ENCODE measurements at regions not wholly inside any gene's neighbourhood (a gene's known extent, or its start where the extent isn't known, plus 50 kb on each side); places are given as distances from the start of the nearest gene placed in this dataset.

GRCh38 chr22:48560836-48561235 is 1266.8 kb downstream of the BRD1 start:
- DNase-seq (ENCODE audit: low spot score), result no peak

DNA sequence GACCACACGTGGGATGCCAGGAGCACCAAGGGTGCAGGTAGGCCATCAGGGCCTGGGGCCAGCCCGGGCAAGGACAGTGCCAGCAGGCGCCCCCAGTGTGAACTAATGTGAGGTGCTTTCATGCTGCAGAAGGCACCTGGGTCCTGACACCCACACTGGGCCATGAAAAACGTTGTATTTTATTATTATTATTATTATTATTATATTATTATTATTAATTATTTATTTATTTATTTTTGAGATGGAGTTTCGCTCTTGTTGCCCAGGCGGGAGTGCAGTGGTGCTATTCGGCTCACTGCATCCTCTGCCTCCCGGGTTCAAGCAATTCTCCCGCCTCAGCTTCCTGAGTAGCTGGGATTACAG is 1267.3 kb downstream of the BRD1 start:
- no peak for DNase-seq (ENCODE audit: low spot score)

DNA sequence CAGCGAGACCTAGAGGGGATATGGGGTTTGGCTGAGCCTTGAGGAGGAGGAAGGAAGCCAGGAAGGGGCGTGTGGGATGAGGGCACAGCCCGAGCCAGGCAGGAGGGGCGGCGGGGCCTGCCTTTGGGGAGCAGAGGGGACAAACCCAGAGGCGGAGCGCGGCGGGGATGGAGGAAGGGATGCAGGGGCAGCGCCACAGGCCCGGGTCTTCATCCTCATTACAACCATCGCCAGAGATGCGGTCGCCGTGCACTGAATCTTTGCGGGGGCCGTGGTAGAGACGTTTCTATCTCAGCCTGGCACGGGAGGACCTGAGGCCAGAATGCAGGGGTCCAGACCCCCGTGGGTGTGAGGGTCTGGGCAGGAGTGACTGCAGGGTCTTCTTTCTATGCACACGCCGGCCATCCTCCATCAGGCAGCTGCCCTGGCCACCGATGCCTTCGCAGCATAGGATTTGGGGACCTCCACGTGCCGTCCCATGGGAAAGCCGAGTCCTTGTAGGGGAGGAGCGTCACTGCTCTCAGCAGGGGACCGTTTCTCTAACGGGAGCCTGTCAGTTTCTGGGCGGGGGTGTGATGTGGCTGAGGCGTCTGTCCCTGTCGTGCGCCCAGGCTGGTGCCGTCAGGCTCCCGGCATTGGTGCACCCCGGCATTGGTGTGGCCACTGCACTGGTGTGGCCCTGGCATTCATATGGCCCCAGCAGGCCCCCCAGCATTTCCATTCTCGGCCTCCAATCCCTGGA is 1267.9 kb downstream of the BRD1 start:
- DNase-seq (ENCODE audit: low spot score), result no peak

DNA sequence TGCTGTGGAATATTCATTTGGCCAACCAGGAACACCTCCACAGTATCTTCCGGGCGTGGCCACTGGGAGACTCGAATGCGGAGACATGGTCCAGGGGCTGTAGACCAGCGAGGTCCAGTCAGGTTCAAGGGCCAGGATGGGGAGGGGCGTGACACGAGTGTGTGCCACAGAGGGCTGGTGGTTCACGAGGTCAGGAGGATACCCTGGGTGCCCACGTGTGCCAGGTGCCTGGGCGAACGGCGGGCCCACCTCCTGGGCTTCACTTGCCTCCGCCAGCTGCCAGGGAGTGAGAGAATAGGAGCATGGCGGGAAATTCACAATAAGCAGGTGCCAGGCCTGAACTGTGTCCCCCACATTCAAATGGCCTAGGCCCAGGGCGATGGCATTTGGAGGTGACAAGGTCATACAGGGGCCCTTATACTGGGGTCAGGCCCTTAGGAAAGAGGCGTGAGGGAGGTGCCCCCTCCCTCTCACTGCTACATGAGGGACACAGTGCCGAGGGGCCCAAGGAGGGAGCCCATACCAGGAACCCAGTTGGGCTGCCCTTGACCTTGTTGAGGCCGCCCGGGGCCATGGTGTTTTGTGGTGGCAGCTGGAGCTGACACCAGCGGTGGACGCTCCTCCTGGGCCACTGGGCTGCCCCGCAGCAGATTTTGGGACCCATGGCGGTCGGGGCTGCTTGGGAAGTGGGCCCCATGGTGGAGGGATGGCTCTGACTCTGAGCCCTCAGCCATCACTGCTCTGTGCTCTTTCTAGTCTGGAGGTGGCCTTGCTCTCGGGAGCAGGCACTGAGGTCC is 1268.9 kb downstream of the BRD1 start:
- DNase-seq (ENCODE audit: low spot score), result no peak

DNA sequence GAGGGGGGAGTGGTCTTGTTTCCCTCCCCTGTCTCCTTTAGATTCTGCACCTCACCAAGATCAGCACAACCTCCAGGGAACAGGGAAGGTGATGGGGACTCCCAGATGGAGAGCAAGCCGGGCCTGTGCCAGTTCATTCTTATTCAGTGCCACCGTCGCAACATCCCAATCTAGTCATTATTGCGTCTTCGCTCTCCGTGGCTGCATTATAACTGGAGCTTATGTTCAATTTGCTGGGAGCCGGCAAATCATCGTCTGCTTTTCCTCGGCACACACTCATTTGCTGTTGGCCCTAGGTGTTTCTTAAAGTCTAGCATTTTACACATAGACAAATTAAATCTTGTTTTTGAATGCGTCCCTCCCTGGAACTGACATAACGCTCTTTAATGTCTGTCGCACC is 1269.7 kb downstream of the BRD1 start:
- no peak for DNase-seq (ENCODE audit: low spot score)

- DNase-seq (ENCODE audit: low spot score), result no peak
Measured at GRCh38 chr22:48557473-48557872, 1270.2 kb downstream of the BRD1 start.

GRCh38 chr22:48556751-48557150 is 1270.9 kb downstream of the BRD1 start:
- no peak for DNase-seq (ENCODE audit: low spot score)

DNA sequence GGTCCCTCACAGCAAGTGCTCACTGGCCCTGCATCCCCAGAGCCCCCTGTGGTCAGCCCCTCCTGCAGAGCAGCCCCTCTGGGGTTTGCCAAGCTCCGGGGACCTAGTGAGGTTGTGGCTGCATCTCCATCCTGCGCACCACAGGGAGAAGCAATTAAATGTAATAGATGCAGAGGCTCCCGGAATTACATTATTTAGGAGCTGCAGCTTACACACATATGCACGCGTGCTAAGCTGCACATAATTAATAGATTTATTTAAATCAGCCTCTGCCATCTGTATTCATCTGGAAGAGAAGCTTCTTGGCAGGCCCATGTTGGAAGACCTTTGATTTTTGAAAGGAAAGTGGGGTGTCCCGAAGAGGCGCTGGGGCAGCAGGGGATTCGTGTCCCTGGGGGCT is 1271.5 kb downstream of the BRD1 start:
- no peak for DNase-seq (ENCODE audit: low spot score)

- DNase-seq (ENCODE audit: low spot score), result no peak
Measured at GRCh38 chr22:48555606-48556005, 1272.1 kb downstream of the BRD1 start.

DNA sequence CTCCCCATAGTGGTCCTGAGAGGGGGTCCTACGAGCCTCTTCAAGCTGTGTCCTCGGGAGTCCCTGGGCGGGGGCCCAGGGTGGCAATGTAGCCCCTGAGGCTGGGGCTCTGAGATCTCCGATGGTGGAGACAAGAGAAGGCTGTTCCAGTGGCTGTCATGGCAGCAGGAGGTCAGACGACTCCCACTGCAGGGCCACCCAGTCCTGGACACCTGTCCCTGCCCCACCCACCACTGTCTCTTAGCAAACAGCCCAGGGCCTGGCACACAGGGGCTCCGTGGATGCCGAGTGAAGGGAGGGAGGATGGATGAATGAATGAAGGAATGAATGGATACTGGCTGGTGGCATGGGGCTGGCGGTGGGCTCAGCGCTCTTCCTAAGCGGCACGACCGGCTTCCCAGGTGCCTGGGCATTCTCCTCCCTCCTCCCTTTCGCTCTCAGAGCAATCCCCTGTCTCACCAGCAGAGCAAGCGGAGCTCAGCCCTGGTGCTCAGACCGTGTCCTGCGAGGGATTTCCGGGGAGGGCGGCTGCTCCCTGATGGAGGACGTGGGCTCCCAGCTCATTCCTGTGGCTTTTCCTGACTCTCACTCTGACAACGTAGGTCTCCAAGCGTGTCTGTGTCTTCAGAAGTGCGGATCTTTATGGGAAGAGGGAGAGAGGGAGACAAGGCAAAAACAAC is 1272.6 kb downstream of the BRD1 start:
- DNase-seq (ENCODE audit: low spot score), result peak; percentile 55

GRCh38 chr22:48553694-48554308 is 1273.9 kb downstream of the BRD1 start:
- DNase-seq (ENCODE audit: low spot score), result no peak

DNA sequence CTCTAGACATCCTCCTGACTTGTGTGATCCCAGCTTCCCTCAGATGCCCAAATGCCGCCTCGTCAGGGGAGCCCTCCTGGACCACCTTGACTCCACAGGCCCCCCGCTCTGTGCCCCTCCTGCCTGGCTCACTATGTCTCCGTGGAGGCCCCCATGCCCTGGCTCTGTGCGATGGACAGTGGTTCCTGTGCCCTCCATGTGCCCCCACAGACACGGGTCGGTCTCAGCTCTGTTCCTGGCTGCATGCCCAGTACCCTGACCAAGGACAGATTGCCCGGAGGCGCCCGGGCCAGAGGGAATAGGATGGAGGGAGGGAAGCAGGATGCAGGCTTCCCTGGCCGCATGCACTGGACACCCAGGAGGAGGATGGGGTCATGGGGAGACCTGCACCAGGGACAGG is 1274.6 kb downstream of the BRD1 start:
- DNase-seq (ENCODE audit: low spot score), result no peak

GRCh38 chr22:48551716-48552268 is 1275.9 kb downstream of the BRD1 start:
- no peak for DNase-seq (ENCODE audit: low spot score)

DNA sequence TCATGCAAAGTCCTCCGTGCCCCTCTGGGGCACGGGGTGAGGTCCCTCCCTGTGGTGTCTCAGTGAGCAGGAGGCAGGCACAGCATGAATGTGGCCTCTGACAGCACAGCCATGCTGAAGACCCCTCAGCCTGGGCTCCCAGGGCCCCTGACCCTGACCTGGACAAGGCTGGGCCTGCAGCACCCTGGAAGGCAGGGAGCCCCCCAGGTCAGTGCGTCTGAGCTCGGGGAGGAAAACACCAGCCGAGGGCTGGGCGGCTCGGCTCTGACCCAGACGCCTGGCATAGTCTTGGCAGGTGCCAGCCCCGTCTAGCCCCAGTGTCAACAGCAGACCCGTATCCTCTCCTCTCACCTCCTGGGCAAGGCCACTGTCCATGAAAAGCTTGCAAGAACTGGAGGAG is 1276.6 kb downstream of the BRD1 start:
- DNase-seq (ENCODE audit: low spot score), result no peak

- no peak for DNase-seq (ENCODE audit: low spot score)
Measured at GRCh38 chr22:48548391-48548790, 1279.3 kb downstream of the BRD1 start.

- DNase-seq (ENCODE audit: low spot score), result no peak
Measured at GRCh38 chr22:48547971-48548370, 1279.7 kb downstream of the BRD1 start.

DNA sequence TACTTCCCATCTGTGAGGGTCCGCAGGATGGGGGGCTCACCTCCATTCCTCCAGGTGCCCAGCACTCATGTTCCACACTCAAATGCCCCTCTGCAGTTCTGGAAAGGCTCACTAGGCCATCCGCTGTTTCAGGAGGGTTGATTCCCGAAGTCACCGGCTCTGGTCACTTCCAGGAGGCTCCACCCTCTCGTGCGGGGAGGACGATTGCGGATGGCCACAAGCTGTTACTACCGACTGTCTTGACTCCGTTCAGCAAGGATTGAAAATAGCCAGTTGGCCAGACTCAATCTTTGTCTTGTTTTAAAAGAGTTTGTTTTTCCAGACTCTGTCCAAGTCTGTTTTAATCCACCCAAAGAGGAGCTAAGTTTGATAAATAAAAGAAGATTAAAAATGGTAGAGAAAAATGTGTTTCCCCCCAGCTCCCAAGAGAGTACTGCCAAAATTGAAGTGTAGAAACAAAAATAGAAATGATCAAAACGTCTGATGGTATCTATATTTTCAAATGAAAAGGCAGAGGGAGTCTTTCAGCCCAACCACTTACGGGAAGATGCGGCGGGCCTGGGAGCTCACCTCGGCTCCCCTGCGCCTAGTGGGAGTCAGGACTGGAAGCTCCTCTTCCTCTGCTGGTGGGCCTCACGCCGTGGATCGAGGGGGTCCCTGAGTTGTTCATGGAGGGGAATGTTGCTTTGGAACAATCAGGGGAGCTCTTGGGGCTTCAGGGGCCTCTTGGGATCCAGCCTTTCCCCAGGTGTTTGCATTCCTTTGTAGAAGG is 1280.8 kb downstream of the BRD1 start:
- no peak for DNase-seq (ENCODE audit: low spot score)

GRCh38 chr22:48545987-48546386 is 1281.7 kb downstream of the BRD1 start:
- DNase-seq (ENCODE audit: low spot score), result no peak

DNA sequence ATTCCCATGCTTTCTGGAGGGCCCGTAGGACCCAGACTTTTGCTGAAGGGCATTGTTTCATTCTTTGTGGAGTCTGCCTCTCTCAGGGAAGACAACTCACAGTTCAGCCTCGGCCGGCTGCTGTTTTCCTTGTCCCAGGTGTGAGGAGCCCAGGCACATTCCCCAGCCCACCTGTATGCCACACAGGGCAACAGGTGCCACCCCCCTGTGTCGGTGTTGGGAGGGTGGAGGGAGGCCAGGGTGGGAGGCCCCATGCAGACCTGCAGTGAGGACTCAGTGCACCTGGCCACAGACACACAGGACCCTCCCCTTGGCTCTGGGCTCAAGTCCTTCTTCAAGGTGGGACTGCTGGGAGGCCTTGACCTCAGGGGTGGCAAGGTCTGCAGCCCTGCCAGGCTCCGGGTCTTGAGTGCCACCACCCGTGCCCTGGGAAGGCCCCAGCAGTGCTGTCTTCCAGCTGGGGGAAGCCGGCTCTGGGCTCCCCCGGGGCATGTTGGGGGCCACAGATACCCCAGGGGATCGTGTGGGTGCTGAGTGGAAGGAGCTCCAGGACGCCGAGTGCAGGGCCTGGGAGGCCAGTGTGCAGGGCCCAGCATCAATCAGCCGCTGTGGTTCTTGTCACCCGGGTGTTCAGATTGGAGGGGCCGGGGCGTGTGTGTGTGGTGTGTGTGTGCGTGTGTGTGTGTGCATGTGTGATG is 1286.1 kb downstream of the BRD1 start:
- DNase-seq (ENCODE audit: low spot score), result no peak

GRCh38 chr22:48539261-48539660 is 1288.4 kb downstream of the BRD1 start:
- peak; percentile 33 for DNase-seq (ENCODE audit: low spot score)

- no peak for DNase-seq (ENCODE audit: low spot score)
Measured at GRCh38 chr22:48538291-48538820, 1289.3 kb downstream of the BRD1 start.
